ENCODE measurements at regions not wholly inside any gene's neighbourhood (a gene's known extent, or its start where the extent isn't known, plus 50 kb on each side); places are given as distances from the start of the nearest gene placed in this dataset.

DNA sequence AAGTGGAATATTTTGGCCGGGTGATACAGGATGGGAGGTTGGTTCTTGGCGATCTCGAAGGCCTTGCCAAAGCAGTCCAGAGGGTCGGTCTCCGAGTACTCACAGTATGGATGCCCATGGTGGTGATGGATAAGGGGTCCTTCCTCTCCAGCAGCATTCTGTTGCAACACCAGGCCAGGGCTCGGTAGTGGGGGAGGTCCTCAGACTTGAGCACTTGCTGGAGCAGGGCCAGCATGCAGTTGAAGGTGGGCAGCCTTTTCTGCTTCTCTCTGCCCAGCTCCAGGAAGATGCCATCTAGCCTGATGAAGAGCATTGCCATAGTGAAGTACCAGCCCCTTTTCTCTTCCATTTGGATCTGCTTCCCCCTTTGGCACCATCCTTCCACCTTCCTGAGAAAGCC is 99.4 kb upstream of the MCHR2 start:
- BruUV-seq (replicated peaks) = no TSS peak
- CTCF ChIA-PET = no interaction called here
- no peak overlapping the region for H3K27ac ChIP-seq (ENCODE audit: low read depth, low read length, poor library complexity, severe bottlenecking)
- H3K4me3 ChIP-seq (ENCODE audit: low read depth, low read length, poor library complexity, severe bottlenecking) = no peak overlapping the region
- no peak for TF ChIP-seq EZH2 (IDR thresholded peaks at IDR 0.05; ENCODE audit: borderline replicate concordance, low read depth, low read length, poor library complexity, severe bottlenecking)
- TF ChIP-seq, protein P1, sequence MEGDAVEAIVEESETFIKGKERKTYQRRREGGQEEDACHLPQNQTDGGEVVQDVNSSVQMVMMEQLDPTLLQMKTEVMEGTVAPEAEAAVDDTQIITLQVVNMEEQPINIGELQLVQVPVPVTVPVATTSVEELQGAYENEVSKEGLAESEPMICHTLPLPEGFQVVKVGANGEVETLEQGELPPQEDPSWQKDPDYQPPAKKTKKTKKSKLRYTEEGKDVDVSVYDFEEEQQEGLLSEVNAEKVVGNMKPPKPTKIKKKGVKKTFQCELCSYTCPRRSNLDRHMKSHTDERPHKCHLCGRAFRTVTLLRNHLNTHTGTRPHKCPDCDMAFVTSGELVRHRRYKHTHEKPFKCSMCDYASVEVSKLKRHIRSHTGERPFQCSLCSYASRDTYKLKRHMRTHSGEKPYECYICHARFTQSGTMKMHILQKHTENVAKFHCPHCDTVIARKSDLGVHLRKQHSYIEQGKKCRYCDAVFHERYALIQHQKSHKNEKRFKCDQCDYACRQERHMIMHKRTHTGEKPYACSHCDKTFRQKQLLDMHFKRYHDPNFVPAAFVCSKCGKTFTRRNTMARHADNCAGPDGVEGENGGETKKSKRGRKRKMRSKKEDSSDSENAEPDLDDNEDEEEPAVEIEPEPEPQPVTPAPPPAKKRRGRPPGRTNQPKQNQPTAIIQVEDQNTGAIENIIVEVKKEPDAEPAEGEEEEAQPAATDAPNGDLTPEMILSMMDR (conservative IDR thresholded peaks at IDR 0.05; ENCODE audit: low read depth, low read length) = no peak
- DNase-seq (ENCODE audit: low spot score) = no peak
- intact Hi-C loops (cut with micrococcal nuclease; ENCODE audit: unreplicated experiment) = no loop called here
- no peaks in the 10 kb centered on the region for H3K27me3 ChIP-seq (replicated peaks; ENCODE audit: insufficient read depth, low read depth, low read length, poor library complexity)
- POLR2A ChIA-PET (ENCODE audit: low non-redundant PET) = no interaction called here
- H3K36me3 ChIP-seq (ENCODE audit: insufficient read depth, low read length, poor library complexity, severe bottlenecking) = no peaks in the 10 kb centered on the region
- H3K4me1 ChIP-seq (ENCODE audit: insufficient read depth, low read length, poor library complexity, severe bottlenecking) = no peaks in the 10 kb centered on the region
- H3K9me3 ChIP-seq (ENCODE audit: low read depth, low read length, poor library complexity, severe bottlenecking) = no peaks in the 10 kb centered on the region

DNA sequence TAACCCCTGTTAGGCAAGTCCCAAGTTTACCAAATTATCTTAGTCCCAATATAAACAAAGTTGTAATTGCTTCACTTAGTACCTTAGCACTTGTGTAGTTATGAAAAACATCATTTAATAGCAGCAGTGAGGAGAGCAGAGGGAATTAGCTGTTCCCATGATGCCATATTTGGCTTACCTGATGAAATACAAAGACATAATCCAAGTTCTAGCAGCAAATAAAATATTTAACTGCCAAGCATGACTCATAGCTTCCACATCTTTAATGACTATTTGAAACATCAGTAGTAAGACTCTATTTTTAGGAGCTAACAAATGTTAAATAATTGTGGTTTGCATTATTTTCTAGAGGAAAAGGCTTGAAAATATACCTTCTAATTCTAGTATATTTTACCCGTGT is 94.0 kb upstream of the MCHR2 start:
- no peaks in the 10 kb centered on the region for H3K27me3 ChIP-seq (replicated peaks; ENCODE audit: insufficient read depth, low read depth, low read length, poor library complexity)
- ChIA-PET CTCF (no interaction called here), POLR2A (ENCODE audit: low non-redundant PET) (no interaction called here)
- no peaks in the 10 kb centered on the region for H3K9me3 ChIP-seq (ENCODE audit: low read depth, low read length, poor library complexity, severe bottlenecking)
- H3K27ac ChIP-seq (ENCODE audit: low read depth, low read length, poor library complexity, severe bottlenecking) = no peak overlapping the region
- peaks cover 10% of the 10 kb centered on the region for H3K4me1 ChIP-seq (ENCODE audit: insufficient read depth, low read length, poor library complexity, severe bottlenecking)
- no peaks in the 10 kb centered on the region for H3K36me3 ChIP-seq (ENCODE audit: insufficient read depth, low read length, poor library complexity, severe bottlenecking)
- no peak overlapping the region for H3K4me3 ChIP-seq (ENCODE audit: low read depth, low read length, poor library complexity, severe bottlenecking)
- DNase-seq (ENCODE audit: low spot score) = no peak
- TF ChIP-seq, protein P1 (conservative IDR thresholded peaks at IDR 0.05; ENCODE audit: low read depth, low read length) = no peak
- no peak for TF ChIP-seq EZH2 (IDR thresholded peaks at IDR 0.05; ENCODE audit: borderline replicate concordance, low read depth, low read length, poor library complexity, severe bottlenecking)
- no TSS peak for BruUV-seq (replicated peaks)
- intact Hi-C loops (cut with micrococcal nuclease; ENCODE audit: unreplicated experiment) = no loop called here

DNA sequence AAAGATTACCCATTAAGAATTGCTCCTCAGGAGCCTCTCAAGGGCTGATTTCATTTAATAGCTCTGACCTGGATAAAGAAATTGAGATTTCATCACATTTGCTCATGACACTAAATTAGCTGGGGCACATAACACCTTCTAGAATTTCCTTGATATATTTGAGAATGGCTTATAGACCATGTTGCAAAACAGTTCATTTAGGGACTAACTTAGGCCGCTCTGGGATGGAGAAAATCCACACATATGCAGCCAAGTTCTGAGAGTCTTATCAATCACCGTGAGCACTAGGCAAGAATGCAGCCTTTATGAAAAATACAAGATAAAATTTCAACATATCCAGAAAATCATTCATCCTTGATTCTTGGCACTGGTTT is 91.0 kb upstream of the MCHR2 start:
- Histone ChIP-seq H3K9me3 (ENCODE audit: low read depth, low read length, poor library complexity, severe bottlenecking) (no peaks in the 10 kb centered on the region), H3K27ac (ENCODE audit: low read depth, low read length, poor library complexity, severe bottlenecking) (no peak overlapping the region), H3K4me3 (ENCODE audit: low read depth, low read length, poor library complexity, severe bottlenecking) (no peak overlapping the region), H3K4me1 (ENCODE audit: insufficient read depth, low read length, poor library complexity, severe bottlenecking) (peaks cover 10% of the 10 kb centered on the region), H3K36me3 (ENCODE audit: insufficient read depth, low read length, poor library complexity, severe bottlenecking) (no peaks in the 10 kb centered on the region), H3K27me3 (replicated peaks; ENCODE audit: insufficient read depth, low read depth, low read length, poor library complexity) (no peaks in the 10 kb centered on the region)
- intact Hi-C loops (cut with micrococcal nuclease; ENCODE audit: unreplicated experiment) = no loop called here
- ChIA-PET POLR2A (ENCODE audit: low non-redundant PET) (no interaction called here), CTCF (no interaction called here)
- BruUV-seq (replicated peaks) = no TSS peak
- no peak for TF ChIP-seq EZH2 (IDR thresholded peaks at IDR 0.05; ENCODE audit: borderline replicate concordance, low read depth, low read length, poor library complexity, severe bottlenecking)
- TF ChIP-seq, protein P1 (conservative IDR thresholded peaks at IDR 0.05; ENCODE audit: low read depth, low read length) = no peak
- DNase-seq (ENCODE audit: low spot score) = no peak

Measured in A673 (cell line).